Upper lobe of left lung (tissue), 4 donors: ENCODE measurements at regions not wholly inside any gene's neighbourhood (a gene's known extent, or its start where the extent isn't known, plus 50 kb on each side); places are given as distances from the start of the nearest gene placed in this dataset.

Experiments
- CTCF ChIP-seq, 6 experiments: fragments of 450-650 bp in 4 of 6; fragments of 200-600 bp in 2 of 6; sonication (generic) in 2 of 6; IDR thresholded peaks; one replicate each; pipeline ENCODE4 v1.5.1; 2016 to 2019; ENCODE audit warnings: antibody characterized with exemption in 6 of 6
- POLR2AphosphoS5 ChIP-seq, 2 donors: sonication (generic); formaldehyde crosslinking; IDR thresholded peaks; one replicate each; pipeline ENCODE4 v1.5.1; 2017; ENCODE audit warnings: antibody characterized with exemption in 2 of 2

GRCh38 chr9:119533504-119533903, 164.3 kb upstream of the BRINP1 start:
- TF ChIP-seq CTCF (IDR thresholded peaks at IDR 0.05): no peak
- TF ChIP-seq POLR2AphosphoS5 (IDR thresholded peaks at IDR 0.05): no peak
